Adrenal gland (tissue), 5 donors: ENCODE measurements at regions not wholly inside any gene's neighbourhood (a gene's known extent, or its start where the extent isn't known, plus 50 kb on each side); places are given as distances from the start of the nearest gene placed in this dataset.

ENCODE experiments used
- CTCF ChIP-seq, 6 experiments: fragments of 450-650 bp in 4 of 6; fragments of 200-600 bp in 2 of 6; sonication (generic) in 1 of 6; IDR thresholded peaks; 1 replicate in 5 of 6; 2 replicates in 1 of 6; pipeline versions ENCODE4 v1.5.1 to v1.8.0; 2016 to 2021; ENCODE audit warnings: antibody characterized with exemption in 6 of 6, mild to moderate bottlenecking in 2 of 6, moderate library complexity in 1 of 6
- POLR2A ChIP-seq, 2 donors: fragments of 450-650 bp; IDR thresholded peaks; one replicate each; pipeline ENCODE4 v1.6.1; 2017; ENCODE audit warnings: antibody characterized with exemption in 2 of 2, mild to moderate bottlenecking in 2 of 2, moderate library complexity in 1 of 2
- donor health status: DM: no; HTN: no; CAD: no.

- TF ChIP-seq CTCF (IDR thresholded peaks at IDR 0.05): no peak
- no peak for TF ChIP-seq POLR2A (IDR thresholded peaks at IDR 0.05)
Observed at GRCh38 chr1:199353906-199354305, 673.6 kb upstream of the NR5A2 start.
